Activated CD4-positive, alpha-beta T cell treated with anti-CD3 and anti-CD28 coated beads, Interleukin-2, amount 50 U/mL, for 48 hours (primary cell): ENCODE measurements at regions not wholly inside any gene's neighbourhood (a gene's known extent, or its start where the extent isn't known, plus 50 kb on each side); places are given as distances from the start of the nearest gene placed in this dataset.
"Not testable (repeated sequence)": the region's sequence is repeated elsewhere in the genome, so short reads cannot be mapped to it uniquely, and the experiment has no call there.

Source experiments
- DNase-seq, 2 experiments: peaks; one replicate each; pipeline ENCODE4 v3.0.0-alpha.2; 2020

GRCh38 chr18:78856569-78857313, 122.9 kb upstream of the SALL3 start:
- no peak for DNase-seq

GRCh38 chr18:78857314-78858150, 122.1 kb upstream of the SALL3 start:
- DNase-seq = no peak

- DNase-seq = no peak
Measured at GRCh38 chr18:78859686-78860085, 119.9 kb upstream of the SALL3 start.

GRCh38 chr18:78860117-78860516, 119.5 kb upstream of the SALL3 start:
- no peak for DNase-seq

GRCh38 chr18:78861116-78861515, 118.5 kb upstream of the SALL3 start:
- DNase-seq = no peak

- no peak for DNase-seq
Measured at GRCh38 chr18:78861706-78862105, 117.9 kb upstream of the SALL3 start.

GRCh38 chr18:78862395-78862794, 117.2 kb upstream of the SALL3 start:
- DNase-seq = no peak

- DNase-seq = no peak
Measured at GRCh38 chr18:78865056-78865598, 114.5 kb upstream of the SALL3 start.

- no peak for DNase-seq
Measured at GRCh38 chr18:78865771-78866310, 113.8 kb upstream of the SALL3 start.

- no peak for DNase-seq
Measured at GRCh38 chr18:78867131-78867530, 112.5 kb upstream of the SALL3 start.

- DNase-seq = no peak
Measured at GRCh38 chr18:78868330-78869316, 111.0 kb upstream of the SALL3 start.

GRCh38 chr18:78871618-78872017, 108.0 kb upstream of the SALL3 start:
- no peak for DNase-seq

- DNase-seq = no peak
Measured at GRCh38 chr18:78873926-78874500, 105.6 kb upstream of the SALL3 start.

GRCh38 chr18:78875016-78875777, 104.4 kb upstream of the SALL3 start:
- DNase-seq = peak; percentile 32 to 52

- DNase-seq = no peak
Measured at GRCh38 chr18:78875778-78876650, 103.6 kb upstream of the SALL3 start.

- no peak for DNase-seq
Measured at GRCh38 chr18:78876868-78877267, 102.8 kb upstream of the SALL3 start.

GRCh38 chr18:78878335-78878734, 101.3 kb upstream of the SALL3 start:
- DNase-seq = no peak

- not testable (repeated sequence) for DNase-seq
Measured at GRCh38 chr18:78879072-78879883, 100.3 kb upstream of the SALL3 start.

GRCh38 chr18:78882585-78882984, 97.0 kb upstream of the SALL3 start:
- no peak for DNase-seq
